Panc1 (cell line): ENCODE measurements at regions not wholly inside any gene's neighbourhood (a gene's known extent, or its start where the extent isn't known, plus 50 kb on each side); places are given as distances from the start of the nearest gene placed in this dataset.

Source experiments
- ATAC-seq: fragments of 200-7000 bp; cut with Tn5 transposase; 2 replicates; pipeline ENCODE4 v1.9.1; 2020; ENCODE audit warnings: mild to moderate bottlenecking, moderate library complexity
- BruUV-seq: library from RNA; stranded (reverse); fragments of 400-500 nt; replicated peaks from 2 replicates; lab custom pipeline; 2021; lab: Mats Ljungman, UMichigan
- CTCF ChIA-PET: fragments of 300-600 bp; sonication (Branson Sonifier 250); formaldehyde crosslinking; loops from one replicate; lab custom pipeline; 2022; ENCODE audit warnings: antibody characterized with exemption; lab: Charles Lee
- POLR2A ChIA-PET: fragments of 300-600 bp; sonication (Branson Sonifier 250); formaldehyde crosslinking; loops from one replicate; lab custom pipeline; 2022; ENCODE audit warnings: antibody characterized with exemption; lab: Charles Lee
- DNase-seq: peaks from one replicate; pipeline ENCODE4 v3.0.0-alpha.2; 2010; ENCODE audit warnings: low read depth, low spot score
- H3K27ac ChIP-seq: 2 replicates; pipeline ENCODE4 v1.5.1; 2011; ENCODE audit warnings: mild to moderate bottlenecking, low read length, inconsistent platforms
- H3K27me3 ChIP-seq: fragments of 200-500 bp; sonication (Bioruptor generic); 2 replicates; pipeline ENCODE4 v1.6.0; 2014; ENCODE audit warnings: low read length, inconsistent platforms; ENCODE audit not compliant: control insufficient read depth, insufficient read depth
- H3K36me3 ChIP-seq: fragments of 200-500 bp; sonication (Bioruptor generic); 2 replicates; pipeline ENCODE4 v1.5.1; 2014; ENCODE audit warnings: inconsistent platforms, mild to moderate bottlenecking, low read length, moderate library complexity; ENCODE audit not compliant: control insufficient read depth, insufficient read depth
- H3K4me1 ChIP-seq: 2 replicates; pipeline ENCODE4 v1.5.1; 2011; ENCODE audit warnings: inconsistent platforms, mild to moderate bottlenecking, low read length, moderate library complexity; ENCODE audit not compliant: control insufficient read depth, insufficient read depth
- H3K4me3 ChIP-seq, 2 experiments: 2 replicates each; pipeline ENCODE4 v1.5.1; 2011 to 2012; ENCODE audit warnings: low read depth in 2 of 2, low read length in 2 of 2, mild to moderate bottlenecking in 2 of 2, inconsistent platforms in 1 of 2, moderate library complexity in 1 of 2
- H3K9me3 ChIP-seq: fragments of 200-500 bp; sonication (Bioruptor generic); 2 replicates; pipeline ENCODE4 v1.5.1; 2014; ENCODE audit warnings: low read depth, mild to moderate bottlenecking, inconsistent platforms, low read length, moderate library complexity; ENCODE audit not compliant: control insufficient read depth, insufficient read depth
- POLR2AphosphoS5 ChIP-seq: IDR thresholded peaks from 2 replicates; pipeline ENCODE4 v1.6.1; 2012; ENCODE audit warnings: mild to moderate bottlenecking, low read depth, low read length, moderate library complexity
- REST ChIP-seq, 2 experiments: IDR thresholded peaks; 2 replicates each; pipeline ENCODE4 v1.6.1; 2011 to 2012; ENCODE audit warnings: low read depth in 2 of 2, control low read depth in 1 of 2, low read length in 1 of 2, mild to moderate bottlenecking in 1 of 2, moderate library complexity in 1 of 2; ENCODE audit not compliant: insufficient read depth in 1 of 2
- SIN3A ChIP-seq: IDR thresholded peaks from 2 replicates; pipeline ENCODE4 v1.6.1; 2012; ENCODE audit warnings: low read depth, mild to moderate bottlenecking, low read length, moderate library complexity, borderline replicate concordance; ENCODE audit not compliant: insufficient read depth
- TCF7L2 ChIP-seq: IDR thresholded peaks from 2 replicates; pipeline ENCODE4 v1.6.1; 2011; ENCODE audit warnings: mild to moderate bottlenecking, low read depth, low read length, inconsistent platforms
- in situ Hi-C: cut with HindIII; loops from 2 replicates; pipeline ENCODE4 v1.10.0; 2016; ENCODE audit warnings: low sequenced_read_pairs, low pct_unique_long_range_greater_than_20kb
- intact Hi-C: fragments of 100-400 bp; cut with micrococcal nuclease; formaldehyde crosslinking; loops from one replicate; pipeline ENCODE4 v1.10.0; 2022; ENCODE audit not compliant: unreplicated experiment
- TF ChIP-seq, protein P1 (sequence below): fragments of 450-650 bp; IDR thresholded peaks from 2 replicates; pipeline ENCODE4 v1.5.1; 2017; ENCODE audit warnings: mild to moderate bottlenecking

DNA sequence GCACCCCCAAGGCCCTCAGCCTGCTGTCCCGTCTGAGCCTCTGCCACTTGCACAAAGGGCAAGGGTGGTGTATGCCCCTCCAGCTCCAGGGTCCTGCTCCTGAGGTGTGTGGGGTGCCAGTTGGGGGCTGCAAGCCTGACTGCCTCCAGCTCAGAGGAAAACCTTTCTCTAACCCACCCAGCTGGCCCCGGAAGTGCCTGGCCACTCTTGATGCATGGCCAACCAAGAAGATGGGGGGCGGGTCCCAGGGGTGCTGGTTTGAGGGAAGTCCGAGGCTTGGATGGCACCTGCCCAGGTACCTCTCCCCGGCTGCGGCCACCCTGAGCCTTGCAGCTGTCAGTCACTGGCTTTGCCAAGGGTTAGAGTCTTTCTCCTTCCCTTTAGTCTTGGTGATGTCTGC, 112.6 kb upstream of the TMPRSS2 start:
- no TSS peak for BruUV-seq
- ATAC-seq: no peak
- in situ Hi-C loops: loop anchor here (25.0 kb wide), 1 partner anchor 142 kb away; the partner anchor contains the start of gene RIPK4

DNA sequence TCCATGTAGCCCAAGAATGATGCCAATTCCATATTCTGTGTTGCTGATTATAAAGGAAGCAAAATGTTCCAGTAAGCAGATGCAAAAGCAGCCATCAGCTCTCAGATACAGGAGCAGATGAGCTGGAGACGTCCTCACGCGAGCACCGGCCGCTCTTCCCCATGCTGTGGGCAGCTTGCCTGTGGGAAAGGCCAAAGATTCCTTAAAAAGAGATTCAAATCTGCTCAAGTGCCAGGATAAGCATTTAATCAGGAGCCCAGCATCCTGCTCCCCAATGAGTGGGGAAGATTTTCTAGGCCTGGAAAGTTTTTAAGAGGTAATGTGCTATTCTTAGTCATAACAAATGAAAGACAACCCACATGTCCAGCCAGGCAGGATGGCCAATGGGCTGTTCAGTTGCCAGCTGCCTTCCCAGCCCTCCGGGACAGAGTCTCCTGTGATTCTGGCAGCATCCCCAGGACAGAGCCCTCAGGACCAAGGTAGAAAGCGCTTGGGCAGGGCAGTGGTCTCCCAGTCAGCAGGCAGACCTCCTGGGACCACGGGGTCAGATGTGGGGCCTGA, 108.2 kb upstream of the TMPRSS2 start:
- Histone ChIP-seq H3K4me3 (no peak overlapping the region), H3K9me3 (no peaks in the 10 kb centered on the region), H3K27me3 (no peaks in the 10 kb centered on the region), H3K4me1 (peaks cover 48% of the 10 kb centered on the region), H3K27ac (peak overlapping the region; percentile 97), H3K36me3 (no peaks in the 10 kb centered on the region)
- CTCF ChIA-PET: interaction anchor here (0.5 kb wide), 1 partner anchor 246 kb away, joined by 6 read pairs; no protein-coding TSS in a partner anchor
- POLR2A ChIA-PET: interaction anchor here (0.6 to 1.0 kb wide), 2 partner anchors 62 to 991 kb away, joined by 4 read pairs; no protein-coding TSS in a partner anchor
- intact Hi-C loops (no loop called here), in situ Hi-C loops (loop anchor here (25.0 kb wide), 1 partner anchor 146 kb away; the partner anchor contains the start of gene RIPK4)
- no peak for ATAC-seq
- TF ChIP-seq, protein P1, sequence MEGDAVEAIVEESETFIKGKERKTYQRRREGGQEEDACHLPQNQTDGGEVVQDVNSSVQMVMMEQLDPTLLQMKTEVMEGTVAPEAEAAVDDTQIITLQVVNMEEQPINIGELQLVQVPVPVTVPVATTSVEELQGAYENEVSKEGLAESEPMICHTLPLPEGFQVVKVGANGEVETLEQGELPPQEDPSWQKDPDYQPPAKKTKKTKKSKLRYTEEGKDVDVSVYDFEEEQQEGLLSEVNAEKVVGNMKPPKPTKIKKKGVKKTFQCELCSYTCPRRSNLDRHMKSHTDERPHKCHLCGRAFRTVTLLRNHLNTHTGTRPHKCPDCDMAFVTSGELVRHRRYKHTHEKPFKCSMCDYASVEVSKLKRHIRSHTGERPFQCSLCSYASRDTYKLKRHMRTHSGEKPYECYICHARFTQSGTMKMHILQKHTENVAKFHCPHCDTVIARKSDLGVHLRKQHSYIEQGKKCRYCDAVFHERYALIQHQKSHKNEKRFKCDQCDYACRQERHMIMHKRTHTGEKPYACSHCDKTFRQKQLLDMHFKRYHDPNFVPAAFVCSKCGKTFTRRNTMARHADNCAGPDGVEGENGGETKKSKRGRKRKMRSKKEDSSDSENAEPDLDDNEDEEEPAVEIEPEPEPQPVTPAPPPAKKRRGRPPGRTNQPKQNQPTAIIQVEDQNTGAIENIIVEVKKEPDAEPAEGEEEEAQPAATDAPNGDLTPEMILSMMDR: no peak
- no peak for TF ChIP-seq REST (IDR thresholded peaks at IDR 0.05; ENCODE audit: insufficient read depth in 1 of 2, low read depth in 2 of 2, low read length in 1 of 2)
- no peak for TF ChIP-seq SIN3A
- TF ChIP-seq TCF7L2: no peak
- no peak for TF ChIP-seq POLR2AphosphoS5
- BruUV-seq: no TSS peak
- DNase-seq: no peak

More for the DNA sequence above, 112.6 kb upstream of the TMPRSS2 start:
- H3K9me3 ChIP-seq: peaks cover 10% of the 10 kb centered on the region; the same call in 1 of the 2 replicates
- peak overlapping the region; percentile 59; the same call in 1 of the 2 replicates for H3K27ac ChIP-seq
- intact Hi-C loops: no loop called here
- ChIA-PET CTCF (no interaction called here), POLR2A (no interaction called here)
- no peaks in the 10 kb centered on the region for H3K27me3 ChIP-seq
- H3K4me1 ChIP-seq: peaks cover 11% of the 10 kb centered on the region
- TF ChIP-seq POLR2AphosphoS5 (no peak), REST (IDR thresholded peaks at IDR 0.05; ENCODE audit: insufficient read depth in 1 of 2, low read depth in 2 of 2, low read length in 1 of 2) (no peak), SIN3A (no peak), TCF7L2 (no peak)
- TF ChIP-seq, protein P1: no peak
- H3K4me3 ChIP-seq: no peak overlapping the region
- H3K36me3 ChIP-seq: no peaks in the 10 kb centered on the region
- DNase-seq: no peak
